IMR-90 (cell line): ENCODE measurements at regions not wholly inside any gene's neighbourhood (a gene's known extent, or its start where the extent isn't known, plus 50 kb on each side); places are given as distances from the start of the nearest gene placed in this dataset.
A peak's percentile ranks its signal among the peaks of the same experiment; 100 is the strongest.

ENCODE experiments used
- ATAC-seq: fragments of 200-7000 bp; cut with Tn5 transposase; 2 replicates; pipeline ENCODE4 v1.9.1; 2020; ENCODE audit warnings: low read depth, mild to moderate bottlenecking, moderate library complexity
- BruUV-seq: library from RNA; stranded (reverse); fragments of 400-500 nt; replicated peaks from 2 replicates; lab custom pipeline; 2021; lab: Mats Ljungman, UMichigan
- CTCF ChIA-PET: fragments of 300-600 bp; formaldehyde crosslinking; extraction: SDS; loops from one replicate; lab custom pipeline; 2021; ENCODE audit warnings: antibody characterized with exemption; lab: Yijun Ruan, JAX
- POLR2A ChIA-PET: fragments of 300-600 bp; sonication (Branson Sonifier 250); formaldehyde crosslinking; loops from one replicate; lab custom pipeline; 2022; ENCODE audit warnings: antibody characterized with exemption; ENCODE audit not compliant: unreplicated experiment; lab: Charles Lee
- DNase-seq: peaks from one replicate; pipeline ENCODE4 v3.0.0; 2013
- H2AFZ ChIP-seq: replicated peaks from 2 replicates; pipeline ENCODE3; 2013; ENCODE audit warnings: low read length, mild to moderate bottlenecking; ENCODE audit not compliant: poor library complexity
- H2AK5ac ChIP-seq: 2 replicates; pipeline ENCODE4 v1.6.1; 2013; ENCODE audit warnings: low read depth, low read length, inconsistent platforms
- H2AK9ac ChIP-seq: replicated peaks from 2 replicates; pipeline ENCODE3; 2013; ENCODE audit warnings: mild to moderate bottlenecking, low read depth, low read length, moderate library complexity; ENCODE audit not compliant: poor library complexity
- H2BK120ac ChIP-seq: 2 replicates; pipeline ENCODE4 v1.6.1; 2013; ENCODE audit warnings: low read depth, low read length, inconsistent platforms
- H2BK15ac ChIP-seq: 3 replicates; pipeline ENCODE4 v1.6.1; 2013; ENCODE audit warnings: low read depth, low read length, inconsistent platforms
- H2BK20ac ChIP-seq: 2 replicates; pipeline ENCODE4 v1.6.1; 2013; ENCODE audit warnings: low read depth, mild to moderate bottlenecking, inconsistent platforms, low read length, moderate library complexity
- H2BK5ac ChIP-seq: 2 replicates; pipeline ENCODE4 v1.6.1; 2013; ENCODE audit warnings: mild to moderate bottlenecking, low read depth, low read length, inconsistent platforms; ENCODE audit not compliant: poor library complexity, severe bottlenecking
- H3K14ac ChIP-seq: replicated peaks from 2 replicates; pipeline ENCODE4 v1.6.1; 2013; ENCODE audit warnings: low read depth, low read length, inconsistent platforms
- H3K18ac ChIP-seq: 2 replicates; pipeline ENCODE4 v1.6.1; 2013; ENCODE audit warnings: low read depth, low read length, control low read depth
- H3K23ac ChIP-seq: 2 replicates; pipeline ENCODE4 v1.6.1; 2013; ENCODE audit warnings: low read depth, low read length, inconsistent platforms
- H3K27ac ChIP-seq: 2 replicates; pipeline ENCODE4 v1.5.1; 2013; ENCODE audit warnings: mild to moderate bottlenecking, control low read depth, low read length; ENCODE audit not compliant: insufficient read depth
- H3K27me3 ChIP-seq: 2 replicates; pipeline ENCODE4 v1.6.1; 2013; ENCODE audit warnings: low read length; ENCODE audit not compliant: control insufficient read depth, insufficient read depth
- H3K36me3 ChIP-seq: 2 replicates; pipeline ENCODE4 v1.6.1; 2013; ENCODE audit warnings: low read length, mixed read lengths; ENCODE audit not compliant: control insufficient read depth, insufficient read depth
- H3K4ac ChIP-seq: 2 replicates; pipeline ENCODE4 v1.6.1; 2013; ENCODE audit warnings: low read depth, low read length, inconsistent platforms
- H3K4me1 ChIP-seq: 2 replicates; pipeline ENCODE4 v1.6.1; 2013; ENCODE audit warnings: low read length, mixed read lengths; ENCODE audit not compliant: control insufficient read depth, insufficient read depth
- H3K4me2 ChIP-seq: 2 replicates; pipeline ENCODE4 v1.6.1; 2013; ENCODE audit warnings: low read depth, mild to moderate bottlenecking, control low read depth, low read length, moderate library complexity
- H3K4me3 ChIP-seq: 2 replicates; pipeline ENCODE4 v1.5.1; 2013; ENCODE audit warnings: low read depth, mild to moderate bottlenecking, control low read depth, low read length, moderate library complexity; ENCODE audit not compliant: insufficient read depth
- H3K56ac ChIP-seq: 2 replicates; pipeline ENCODE4 v1.6.1; 2013; ENCODE audit warnings: low read length, inconsistent platforms; ENCODE audit not compliant: insufficient read depth; ENCODE audit errors: extremely low read depth
- H3K79me1 ChIP-seq, 2 experiments: 2 replicates each; pipeline ENCODE4 v1.6.1; 2013; ENCODE audit warnings: low read length in 2 of 2, inconsistent platforms in 1 of 2, low read depth in 1 of 2
- H3K9ac ChIP-seq: 2 replicates; pipeline ENCODE4 v1.6.1; 2013; ENCODE audit warnings: low read depth, low read length, control low read depth
- H3K9me1 ChIP-seq: 2 replicates; pipeline ENCODE4 v1.6.1; 2013; ENCODE audit warnings: low read length, inconsistent platforms; ENCODE audit not compliant: insufficient read depth
- H3K9me3 ChIP-seq: 2 replicates; pipeline ENCODE4 v1.6.1; 2013; ENCODE audit warnings: low read length; ENCODE audit not compliant: control insufficient read depth, insufficient read depth
- H4K20me1 ChIP-seq: 2 replicates; pipeline ENCODE4 v1.6.1; 2013; ENCODE audit warnings: low read length, inconsistent platforms; ENCODE audit not compliant: insufficient read depth
- H4K5ac ChIP-seq: 2 replicates; pipeline ENCODE4 v1.6.1; 2013; ENCODE audit warnings: mild to moderate bottlenecking, low read depth, low read length, control low read depth
- H4K8ac ChIP-seq, 2 experiments: 2 replicates each; pipeline ENCODE4 v1.6.1; 2013; ENCODE audit warnings: low read depth in 2 of 2, low read length in 2 of 2, control low read depth in 1 of 2, inconsistent platforms in 1 of 2
- H4K91ac ChIP-seq: 2 replicates; pipeline ENCODE4 v1.6.1; 2013; ENCODE audit warnings: low read depth, low read length, inconsistent platforms; ENCODE audit not compliant: insufficient read depth
- BHLHE40 ChIP-seq: fragments of 150-350 bp; IDR thresholded peaks from 2 replicates; pipeline ENCODE4 v1.6.1; 2016; ENCODE audit warnings: mild to moderate bottlenecking, low read depth, low read length
- CHD1 ChIP-seq: IDR thresholded peaks from 2 replicates; pipeline ENCODE4 v1.6.1; 2012; ENCODE audit warnings: low read depth, low read length, improper control_type of control experiment
- CTCF ChIP-seq: conservative IDR thresholded peaks from 2 replicates; pipeline ENCODE4 v1.5.1; 2012; ENCODE audit warnings: mild to moderate bottlenecking, low read depth, low read length, improper control_type of control experiment
- FOS ChIP-seq: fragments of 150-350 bp; IDR thresholded peaks from 2 replicates; pipeline ENCODE4 v1.6.1; 2016; ENCODE audit warnings: low read depth, low read length
- MXI1 ChIP-seq: IDR thresholded peaks from 2 replicates; pipeline ENCODE4 v1.6.1; 2012; ENCODE audit warnings: low read depth, mild to moderate bottlenecking, low read length, moderate library complexity, borderline replicate concordance
- NFE2L2 ChIP-seq: fragments of 150-350 bp; IDR thresholded peaks from 2 replicates; pipeline ENCODE4 v1.6.1; 2016; ENCODE audit warnings: low read depth, mild to moderate bottlenecking, low read length
- RFX5 ChIP-seq: IDR thresholded peaks from 2 replicates; pipeline ENCODE4 v1.8.0; 2012; ENCODE audit warnings: low read depth, mild to moderate bottlenecking, low read length, moderate library complexity
- USF2 ChIP-seq: fragments of 150-350 bp; IDR thresholded peaks from 2 replicates; pipeline ENCODE4 v1.6.1; 2017; ENCODE audit warnings: mild to moderate bottlenecking, antibody characterized with exemption, low read length, low read depth
- WGBS, 2 experiments: methylation state at CpG; one replicate each; pipeline versions ENCODE4 v1.1.5 to v1.1.7; 2013; ENCODE audit warnings: missing lambda C conversion rate in 2 of 2; ENCODE audit not compliant: insufficient read length in 1 of 2; ENCODE audit errors: extremely low coverage in 2 of 2; 5-methylcytosine and 5-hydroxymethylcytosine counted together
- dilution Hi-C: fragments of 300-500 bp; cut with HindIII; formaldehyde crosslinking; loops from one replicate; pipeline ENCODE4 v1.14.3; 2018; ENCODE audit warnings: low sequenced_read_pairs; ENCODE audit not compliant: unreplicated experiment
- in situ Hi-C: fragments of 300-500 bp; cut with MboI; formaldehyde crosslinking; loops from 3 replicates; pipeline ENCODE4 v1.14.3; 2019; ENCODE audit warnings: low sequenced_read_pairs, inconsistent platforms, mixed read lengths
- intact Hi-C: fragments of 100-400 bp; cut with micrococcal nuclease; formaldehyde crosslinking; loops from 2 replicates; pipeline ENCODE4 v1.10.0; 2022

DNA sequence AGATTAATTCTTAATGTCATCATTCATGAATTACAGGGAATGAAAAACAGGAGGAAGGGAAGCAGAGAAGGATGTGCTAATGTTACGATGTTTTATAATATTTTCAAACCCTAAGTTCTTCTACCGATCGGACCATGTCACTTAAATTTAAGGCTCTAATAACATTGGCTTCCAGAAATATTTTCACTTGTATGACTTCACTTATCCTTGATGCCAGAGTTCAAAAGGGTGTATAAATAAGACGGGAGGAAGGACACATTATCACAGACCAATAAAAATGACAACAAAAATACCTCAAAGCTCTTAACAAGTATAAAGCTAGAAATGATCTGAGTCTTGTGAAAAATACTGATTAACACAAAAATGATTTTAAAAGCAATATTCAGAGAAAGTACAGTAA, 370.4 kb upstream of the CITED2 start:
- in situ Hi-C loops (no loop called here), dilution Hi-C loops (no loop called here), intact Hi-C loops (loop anchor here (5.0 kb wide), 1 partner anchor 148 kb away; no protein-coding TSS in a partner anchor)
- Histone ChIP-seq H2BK5ac (peak overlapping the region; percentile 61), H2BK15ac (peak overlapping the region; percentile 26; the same call in 1 of the 3 replicates), H3K9me3 (no peaks in the 10 kb centered on the region), H4K5ac (no peak overlapping the region), H3K4ac (no peak overlapping the region), H2AFZ (no peak overlapping the region), H3K36me3 (no peaks in the 10 kb centered on the region), H2AK5ac (no peak overlapping the region), H3K79me1 (no peaks in the 10 kb centered on the region), H4K20me1 (no peaks in the 10 kb centered on the region), H3K23ac (no peak overlapping the region), H3K27ac (no peak overlapping the region), H4K8ac (no peak overlapping the region), H3K56ac (no peak overlapping the region), H4K91ac (no peak overlapping the region), H3K4me3 (no peak overlapping the region), H2BK120ac (peak overlapping the region; percentile 65; the same call in 1 of the 2 replicates), H3K27me3 (no peaks in the 10 kb centered on the region), H3K9ac (no peak overlapping the region), H2AK9ac (no peak overlapping the region), H3K18ac (peak overlapping the region; percentile 20; the same call in 1 of the 2 replicates), H3K9me1 (peaks cover 7% of the 10 kb centered on the region; the same call in 1 of the 2 replicates), H2BK20ac (no peak overlapping the region; the same call in 1 of the 2 replicates), H3K4me2 (no peak overlapping the region), H3K14ac (no peak overlapping the region), H3K4me1 (peaks cover 10% of the 10 kb centered on the region)
- CTCF ChIA-PET, result no interaction called here
- POLR2A ChIA-PET, result no interaction called here
- no TSS peak for BruUV-seq
- DNase-seq, result no peak
- TF ChIP-seq USF2 (no peak), MXI1 (no peak), FOS (no peak), RFX5 (no peak), BHLHE40 (no peak), CTCF (no peak), CHD1 (no peak), NFE2L2 (no peak)
- ATAC-seq, result no peak
- WGBS, 2 experiments, result no CpG with 5 or more reads among the region's 4 CpGs
